PC-3 (cell line): ENCODE measurements at regions not wholly inside any gene's neighbourhood (a gene's known extent, or its start where the extent isn't known, plus 50 kb on each side); places are given as distances from the start of the nearest gene placed in this dataset.

Experiments used
- CTCF ChIP-seq: fragments of 300-600 bp; sonication (generic); conservative IDR thresholded peaks from 2 replicates; pipeline ENCODE4 v1.5.1; 2017; ENCODE audit warnings: antibody characterized with exemption, low read depth, mild to moderate bottlenecking, low read length
- EZH2 ChIP-seq: fragments of 300-600 bp; sonication (generic); IDR thresholded peaks from one replicate; pipeline ENCODE4 v1.6.1; 2017; ENCODE audit warnings: antibody characterized with exemption, mild to moderate bottlenecking, low read length; ENCODE audit not compliant: unreplicated experiment

- TF ChIP-seq EZH2: no peak
- peak; percentile 90 for TF ChIP-seq CTCF
Measured at GRCh38 chr5:12292610-12293204, 388.5 kb upstream of the CTNND2 start.
